Esophagus squamous epithelium (tissue), 4 donors: ENCODE measurements at regions not wholly inside any gene's neighbourhood (a gene's known extent, or its start where the extent isn't known, plus 50 kb on each side); places are given as distances from the start of the nearest gene placed in this dataset.

Source experiments
- CTCF ChIP-seq, 6 experiments: fragments of 450-650 bp in 4 of 6; fragments of 200-600 bp in 2 of 6; sonication (generic) in 2 of 6; IDR thresholded peaks; one replicate each; pipeline ENCODE4 v1.5.1; 2016 to 2019; ENCODE audit warnings: antibody characterized with exemption in 6 of 6, mild to moderate bottlenecking in 4 of 6, moderate library complexity in 4 of 6
- POLR2A ChIP-seq, 4 donors: fragments of 450-650 bp; IDR thresholded peaks; one replicate each; pipeline ENCODE4 v1.6.1; 2017; ENCODE audit warnings: antibody characterized with exemption in 4 of 4, mild to moderate bottlenecking in 4 of 4, moderate library complexity in 3 of 4

- TF ChIP-seq CTCF (IDR thresholded peaks at IDR 0.05): no peak
- TF ChIP-seq POLR2A (IDR thresholded peaks at IDR 0.05): no peak
These were observed 58.3 kb upstream of the PRKX start for GRCh38 chrX:3771766-3772165.
